ENCODE measurements at regions not wholly inside any gene's neighbourhood (a gene's known extent, or its start where the extent isn't known, plus 50 kb on each side); places are given as distances from the start of the nearest gene placed in this dataset.

DNA sequence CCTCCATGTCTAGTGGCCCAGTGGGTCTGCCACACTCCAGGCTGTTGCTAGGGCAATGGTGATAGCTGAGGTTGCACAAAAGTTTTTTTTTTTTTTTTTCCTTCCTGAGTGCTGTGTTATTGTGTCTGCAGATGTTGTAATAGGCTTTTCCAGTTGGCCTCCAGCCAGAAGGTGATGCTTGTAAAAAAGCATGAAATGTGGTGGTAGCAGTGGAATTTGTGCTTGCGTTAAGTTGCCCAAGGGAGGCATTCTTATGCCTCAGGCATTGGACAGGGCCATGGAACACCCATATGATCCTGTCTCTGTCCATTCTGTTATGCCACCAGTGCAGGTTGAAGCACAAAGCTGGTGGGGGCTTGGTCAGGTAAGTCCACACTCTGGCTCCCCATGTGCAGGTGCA is 660.5 kb upstream of the SPANXN1 start:
- H3K27ac ChIP-seq (ENCODE audit: low read depth in 2 of 2, low read length in 2 of 2), result no peak overlapping the region
- H3K4me3 ChIP-seq (ENCODE audit: low read length in 3 of 3), result no peak overlapping the region
- DNase-seq, result no peak
- no peaks in the 10 kb centered on the region for H3K36me3 ChIP-seq (ENCODE audit: control insufficient read depth in 2 of 3, insufficient read depth in 3 of 3, low read length in 3 of 3)
- no peak for FAIRE-seq
- intact Hi-C loops (cut with DNase I), result no loop called here
- H3K27me3 ChIP-seq (ENCODE audit: control insufficient read depth, insufficient read depth, low read length), result no peaks in the 10 kb centered on the region
- no peaks in the 10 kb centered on the region for H3K9me3 ChIP-seq (ENCODE audit: control insufficient read depth in 2 of 3, insufficient read depth in 1 of 3, low read length in 3 of 3)
- no peak overlapping the region for H3K9ac ChIP-seq (ENCODE audit: low read length in 3 of 3)
- TF ChIP-seq, protein P1, sequence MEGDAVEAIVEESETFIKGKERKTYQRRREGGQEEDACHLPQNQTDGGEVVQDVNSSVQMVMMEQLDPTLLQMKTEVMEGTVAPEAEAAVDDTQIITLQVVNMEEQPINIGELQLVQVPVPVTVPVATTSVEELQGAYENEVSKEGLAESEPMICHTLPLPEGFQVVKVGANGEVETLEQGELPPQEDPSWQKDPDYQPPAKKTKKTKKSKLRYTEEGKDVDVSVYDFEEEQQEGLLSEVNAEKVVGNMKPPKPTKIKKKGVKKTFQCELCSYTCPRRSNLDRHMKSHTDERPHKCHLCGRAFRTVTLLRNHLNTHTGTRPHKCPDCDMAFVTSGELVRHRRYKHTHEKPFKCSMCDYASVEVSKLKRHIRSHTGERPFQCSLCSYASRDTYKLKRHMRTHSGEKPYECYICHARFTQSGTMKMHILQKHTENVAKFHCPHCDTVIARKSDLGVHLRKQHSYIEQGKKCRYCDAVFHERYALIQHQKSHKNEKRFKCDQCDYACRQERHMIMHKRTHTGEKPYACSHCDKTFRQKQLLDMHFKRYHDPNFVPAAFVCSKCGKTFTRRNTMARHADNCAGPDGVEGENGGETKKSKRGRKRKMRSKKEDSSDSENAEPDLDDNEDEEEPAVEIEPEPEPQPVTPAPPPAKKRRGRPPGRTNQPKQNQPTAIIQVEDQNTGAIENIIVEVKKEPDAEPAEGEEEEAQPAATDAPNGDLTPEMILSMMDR (IDR thresholded peaks at IDR 0.05; ENCODE audit: borderline replicate concordance, extremely low read depth, insufficient read depth), result no peak
- H3K4me1 ChIP-seq (ENCODE audit: control insufficient read depth in 2 of 3, insufficient read depth in 2 of 3, low read depth in 1 of 3, low read length in 3 of 3), result no peaks in the 10 kb centered on the region

DNA sequence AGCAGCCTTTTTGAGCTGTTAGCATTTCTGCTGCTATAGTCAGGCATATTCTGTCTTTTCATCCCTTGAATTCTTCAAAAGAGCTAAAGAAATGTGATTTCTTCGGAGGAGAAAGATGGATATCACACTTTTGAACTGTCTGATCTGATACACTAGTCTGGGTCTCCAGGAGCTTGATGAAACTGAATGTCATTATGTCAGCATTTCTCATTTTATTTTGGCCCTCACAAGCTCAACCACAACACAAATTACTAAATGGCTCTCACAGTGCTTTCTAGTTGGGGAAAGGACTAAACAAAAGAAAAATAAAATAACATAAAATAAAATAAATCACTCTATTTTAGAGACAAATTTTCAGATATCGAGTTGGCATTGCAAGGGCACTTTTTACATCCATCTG is 655.3 kb upstream of the SPANXN1 start:
- Histone ChIP-seq H3K27me3 (ENCODE audit: control insufficient read depth, insufficient read depth, low read length) (no peaks in the 10 kb centered on the region), H3K9me3 (ENCODE audit: control insufficient read depth in 2 of 3, insufficient read depth in 1 of 3, low read length in 3 of 3) (no peaks in the 10 kb centered on the region), H3K36me3 (ENCODE audit: control insufficient read depth in 2 of 3, insufficient read depth in 3 of 3, low read length in 3 of 3) (no peaks in the 10 kb centered on the region), H3K4me1 (ENCODE audit: control insufficient read depth in 2 of 3, insufficient read depth in 2 of 3, low read depth in 1 of 3, low read length in 3 of 3) (no peaks in the 10 kb centered on the region), H3K27ac (ENCODE audit: low read depth in 2 of 2, low read length in 2 of 2) (no peak overlapping the region), H3K4me3 (ENCODE audit: low read length in 3 of 3) (no peak overlapping the region), H3K9ac (ENCODE audit: low read length in 3 of 3) (no peak overlapping the region)
- intact Hi-C loops (cut with DNase I), result no loop called here
- DNase-seq (no peak), FAIRE-seq (no peak)
- TF ChIP-seq, protein P1 (IDR thresholded peaks at IDR 0.05; ENCODE audit: borderline replicate concordance, extremely low read depth, insufficient read depth), result no peak

DNA sequence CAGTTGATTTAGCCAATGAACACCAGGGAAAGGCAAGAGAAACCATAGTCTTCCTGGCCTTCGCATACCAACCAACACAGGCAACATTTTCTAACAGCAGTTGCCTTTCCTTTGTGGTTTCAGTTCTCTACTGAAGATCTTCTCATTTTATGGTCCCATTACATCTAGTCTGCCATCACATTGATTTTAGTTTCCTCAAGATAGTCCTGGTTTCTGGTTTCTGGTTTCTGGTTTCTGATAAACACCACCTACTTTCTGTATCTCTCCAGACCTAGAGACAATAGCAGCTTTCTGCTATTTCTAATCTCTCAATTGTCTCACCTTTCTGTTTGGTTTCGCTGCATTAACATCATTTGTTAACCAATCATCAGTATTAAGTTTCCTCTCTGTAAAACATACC is 646.3 kb upstream of the SPANXN1 start:
- H3K4me3 ChIP-seq (ENCODE audit: low read length in 3 of 3), result no peak overlapping the region
- FAIRE-seq, result no peak
- intact Hi-C loops (cut with DNase I), result no loop called here
- H3K27ac ChIP-seq (ENCODE audit: low read depth in 2 of 2, low read length in 2 of 2), result no peak overlapping the region
- no peaks in the 10 kb centered on the region for H3K36me3 ChIP-seq (ENCODE audit: control insufficient read depth in 2 of 3, insufficient read depth in 3 of 3, low read length in 3 of 3)
- TF ChIP-seq, protein P1 (IDR thresholded peaks at IDR 0.05; ENCODE audit: borderline replicate concordance, extremely low read depth, insufficient read depth), result no peak
- H3K9me3 ChIP-seq (ENCODE audit: control insufficient read depth in 2 of 3, insufficient read depth in 1 of 3, low read length in 3 of 3), result no peaks in the 10 kb centered on the region
- no peaks in the 10 kb centered on the region for H3K4me1 ChIP-seq (ENCODE audit: control insufficient read depth in 2 of 3, insufficient read depth in 2 of 3, low read depth in 1 of 3, low read length in 3 of 3)
- no peak overlapping the region for H3K9ac ChIP-seq (ENCODE audit: low read length in 3 of 3)
- DNase-seq, result no peak
- H3K27me3 ChIP-seq (ENCODE audit: control insufficient read depth, insufficient read depth, low read length), result no peaks in the 10 kb centered on the region

- intact Hi-C loops (cut with DNase I), result no loop called here
- Histone ChIP-seq H3K4me1 (ENCODE audit: control insufficient read depth in 2 of 3, insufficient read depth in 2 of 3, low read depth in 1 of 3, low read length in 3 of 3) (no peaks in the 10 kb centered on the region), H3K27ac (ENCODE audit: low read depth in 2 of 2, low read length in 2 of 2) (no peak overlapping the region), H3K9me3 (ENCODE audit: control insufficient read depth in 2 of 3, insufficient read depth in 1 of 3, low read length in 3 of 3) (no peaks in the 10 kb centered on the region), H3K27me3 (ENCODE audit: control insufficient read depth, insufficient read depth, low read length) (no peaks in the 10 kb centered on the region), H3K36me3 (ENCODE audit: control insufficient read depth in 2 of 3, insufficient read depth in 3 of 3, low read length in 3 of 3) (no peaks in the 10 kb centered on the region), H3K4me3 (ENCODE audit: low read length in 3 of 3) (no peak overlapping the region), H3K9ac (ENCODE audit: low read length in 3 of 3) (no peak overlapping the region)
- FAIRE-seq, result no peak
- TF ChIP-seq, protein P1 (IDR thresholded peaks at IDR 0.05; ENCODE audit: borderline replicate concordance, extremely low read depth, insufficient read depth), result no peak
- no peak for DNase-seq
Measured at GRCh38 chrX:144612076-144612475, 635.2 kb upstream of the SPANXN1 start.
